Mononuclear cell (primary cell): ENCODE measurements at regions not wholly inside any gene's neighbourhood (a gene's known extent, or its start where the extent isn't known, plus 50 kb on each side); places are given as distances from the start of the nearest gene placed in this dataset.

Experiments
- H3K27me3 ChIP-seq: 2 replicates; pipeline ENCODE4 v1.6.0; 2011; ENCODE audit warnings: low read length, control low read depth; ENCODE audit not compliant: insufficient read depth
- H3K4me1 ChIP-seq: 2 replicates; pipeline ENCODE4 v1.5.1; 2011; ENCODE audit warnings: mild to moderate bottlenecking, low read length, control low read depth; ENCODE audit not compliant: insufficient read depth
- H3K4me3 ChIP-seq: 2 replicates; pipeline ENCODE4 v1.5.1; 2011; ENCODE audit warnings: mild to moderate bottlenecking, low read length, moderate library complexity
- H3K9me3 ChIP-seq: 2 replicates; pipeline ENCODE4 v1.5.1; 2011; ENCODE audit warnings: low read depth, mild to moderate bottlenecking, control low read depth, low read length

DNA sequence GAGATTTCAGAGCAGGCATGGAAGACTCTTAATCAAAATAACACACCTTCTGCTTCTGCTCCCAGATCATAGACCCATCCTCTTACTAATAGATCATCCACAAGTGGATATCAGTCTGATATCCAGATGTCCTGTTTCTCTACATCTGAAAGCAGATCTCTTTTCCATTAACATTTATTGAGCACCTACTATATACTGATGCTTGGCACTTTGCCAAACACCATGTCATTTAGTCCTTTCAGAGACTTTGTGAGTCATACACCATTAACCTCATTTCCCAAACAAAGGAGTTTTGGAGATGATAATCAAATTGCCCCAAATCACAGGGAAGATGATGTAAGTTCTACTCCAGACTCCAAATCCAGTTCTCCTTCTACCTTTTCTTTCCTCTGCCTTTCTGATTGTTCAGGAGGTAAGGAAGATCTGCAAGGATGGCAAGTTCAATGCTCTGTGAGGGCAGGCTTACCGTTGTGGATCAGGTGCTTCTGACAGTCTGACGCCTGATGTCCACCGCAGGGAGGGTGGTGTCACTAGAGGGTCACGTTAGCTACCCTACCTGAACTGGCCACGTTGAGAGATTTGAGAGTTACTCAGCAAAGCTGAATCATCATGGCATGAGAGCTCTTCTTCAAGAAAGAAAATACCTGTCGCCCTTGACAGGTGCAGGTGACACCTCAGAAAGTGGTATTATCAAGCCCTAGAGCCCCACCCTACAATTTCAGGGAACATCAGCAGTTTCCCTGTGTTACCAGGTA, 269.6 kb upstream of the ZMIZ1 start:
- Histone ChIP-seq H3K4me1 (no peaks in the 10 kb centered on the region), H3K9me3 (no peaks in the 10 kb centered on the region), H3K27me3 (no peaks in the 10 kb centered on the region), H3K4me3 (no peak overlapping the region)

DNA sequence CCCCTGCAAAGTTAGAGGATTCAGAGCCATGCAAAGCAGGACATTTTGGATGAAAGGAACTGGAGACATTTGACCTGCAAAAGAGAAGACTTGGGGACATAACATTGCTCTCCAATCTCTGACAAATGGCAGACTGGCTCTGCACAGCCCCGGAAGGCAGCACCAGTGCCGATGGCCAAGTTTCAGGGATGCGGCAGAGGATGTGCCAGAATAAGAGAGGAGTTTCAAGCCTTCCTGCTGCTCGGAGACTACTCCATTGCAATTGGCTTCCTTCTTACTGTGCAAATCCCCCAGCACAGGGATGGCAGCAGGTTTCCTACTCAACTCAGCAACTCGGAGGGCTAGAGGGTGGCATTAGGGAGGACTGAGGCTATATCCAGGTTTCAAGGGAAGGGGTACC, 268.8 kb upstream of the ZMIZ1 start:
- H3K4me1 ChIP-seq: no peaks in the 10 kb centered on the region
- no peaks in the 10 kb centered on the region for H3K9me3 ChIP-seq
- H3K27me3 ChIP-seq: no peaks in the 10 kb centered on the region
- H3K4me3 ChIP-seq: no peak overlapping the region

DNA sequence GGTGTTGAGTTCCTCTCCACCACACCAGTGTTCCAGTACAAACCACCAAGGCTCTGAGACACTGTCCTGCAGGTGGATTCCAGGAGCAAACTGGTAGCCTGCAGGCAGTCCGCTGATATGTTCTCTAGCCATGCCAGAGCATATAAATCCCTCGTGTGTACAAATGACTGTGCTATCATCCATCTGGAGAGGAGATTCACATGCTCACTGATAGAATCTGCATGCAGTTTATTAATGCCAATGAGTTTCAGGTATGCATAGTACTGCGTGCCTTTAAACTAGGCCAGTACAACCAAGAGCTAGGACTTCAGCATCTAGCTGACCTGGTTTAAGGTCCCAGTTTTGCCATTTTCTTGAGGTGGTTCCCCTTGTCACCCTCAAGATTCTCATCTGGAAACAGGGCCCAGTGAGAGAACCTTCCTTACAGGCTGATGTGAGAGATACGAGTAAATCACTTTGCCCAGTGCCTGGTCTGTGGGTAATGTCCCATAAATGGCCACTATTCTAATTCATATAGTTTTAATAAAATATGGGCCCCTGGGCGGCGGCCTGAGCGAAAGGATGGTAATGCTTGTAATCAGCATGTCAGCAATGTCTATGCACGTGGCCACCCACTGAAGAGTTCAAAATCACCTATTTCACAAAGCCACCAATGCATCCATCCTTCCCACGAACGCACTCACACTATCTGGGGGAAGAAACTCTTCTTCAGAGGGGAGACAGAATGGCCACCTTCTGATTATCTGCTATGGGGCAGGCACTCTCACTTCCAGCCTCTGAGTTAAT, 268.0 kb upstream of the ZMIZ1 start:
- no peaks in the 10 kb centered on the region for H3K9me3 ChIP-seq
- H3K4me1 ChIP-seq: no peaks in the 10 kb centered on the region
- H3K27me3 ChIP-seq: no peaks in the 10 kb centered on the region
- no peak overlapping the region for H3K4me3 ChIP-seq

DNA sequence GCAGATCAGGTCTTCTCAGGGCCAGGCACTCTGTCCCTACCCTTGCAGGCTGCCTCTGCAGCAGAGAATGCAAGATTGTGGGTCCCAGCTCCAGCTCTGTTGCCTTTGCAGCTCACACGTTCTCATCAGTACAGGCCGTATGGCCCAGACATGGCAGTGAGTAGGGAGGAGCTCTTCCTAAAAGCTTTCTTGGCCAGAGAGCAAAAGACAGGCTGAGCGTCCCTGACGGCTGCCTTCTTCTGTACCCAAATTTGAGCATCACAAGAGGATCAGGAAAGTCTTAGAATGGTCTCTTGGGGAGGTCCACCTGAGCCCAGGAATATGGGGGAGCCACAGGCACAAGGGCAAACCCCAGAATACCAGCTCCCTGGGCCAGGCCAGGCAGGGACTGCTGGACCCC, 266.3 kb upstream of the ZMIZ1 start:
- Histone ChIP-seq H3K4me1 (no peaks in the 10 kb centered on the region), H3K4me3 (no peak overlapping the region), H3K9me3 (no peaks in the 10 kb centered on the region), H3K27me3 (no peaks in the 10 kb centered on the region)

DNA sequence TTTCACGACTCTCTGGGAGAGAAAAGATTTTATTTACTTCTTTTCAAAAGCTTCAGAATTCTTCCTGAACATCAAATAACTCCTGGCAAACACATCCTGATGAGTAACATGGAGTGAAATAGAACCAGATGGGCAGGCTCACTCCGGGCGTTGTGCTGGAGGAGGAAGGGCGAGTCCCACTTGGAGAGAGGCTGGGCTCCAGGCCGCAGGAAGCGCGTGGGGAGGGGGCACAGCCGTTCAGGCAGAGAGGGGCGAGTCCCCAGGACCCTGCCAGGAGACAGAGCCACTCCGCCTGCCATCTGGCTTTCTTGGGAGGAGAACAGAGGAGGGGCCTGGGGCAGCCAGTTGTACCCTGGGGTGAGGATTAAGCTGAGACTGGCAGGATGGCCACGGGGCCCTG, 265.9 kb upstream of the ZMIZ1 start:
- H3K27me3 ChIP-seq: no peaks in the 10 kb centered on the region
- H3K9me3 ChIP-seq: no peaks in the 10 kb centered on the region
- H3K4me3 ChIP-seq: no peak overlapping the region
- H3K4me1 ChIP-seq: no peaks in the 10 kb centered on the region

DNA sequence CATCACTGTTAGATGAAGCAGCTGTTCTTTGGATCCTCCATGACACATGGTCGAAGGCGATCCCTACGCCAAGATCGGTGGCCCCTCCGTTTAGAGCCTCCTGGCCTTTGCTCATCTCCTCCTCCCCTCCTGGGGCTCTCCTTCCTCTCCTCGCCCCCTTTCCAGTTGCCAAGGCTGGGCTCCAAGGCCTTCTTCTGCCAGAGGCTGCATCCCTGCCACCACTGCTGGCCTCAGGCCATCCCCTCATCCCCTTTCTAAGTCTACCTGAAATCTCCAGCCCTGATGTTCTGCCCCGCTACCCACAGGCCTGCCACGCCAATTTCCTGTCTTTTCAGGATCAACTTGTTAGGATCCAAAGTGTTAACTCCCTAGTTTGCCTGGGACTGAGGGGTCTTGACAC, 265.1 kb upstream of the ZMIZ1 start:
- Histone ChIP-seq H3K9me3 (no peaks in the 10 kb centered on the region), H3K27me3 (no peaks in the 10 kb centered on the region), H3K4me3 (no peak overlapping the region), H3K4me1 (no peaks in the 10 kb centered on the region)

DNA sequence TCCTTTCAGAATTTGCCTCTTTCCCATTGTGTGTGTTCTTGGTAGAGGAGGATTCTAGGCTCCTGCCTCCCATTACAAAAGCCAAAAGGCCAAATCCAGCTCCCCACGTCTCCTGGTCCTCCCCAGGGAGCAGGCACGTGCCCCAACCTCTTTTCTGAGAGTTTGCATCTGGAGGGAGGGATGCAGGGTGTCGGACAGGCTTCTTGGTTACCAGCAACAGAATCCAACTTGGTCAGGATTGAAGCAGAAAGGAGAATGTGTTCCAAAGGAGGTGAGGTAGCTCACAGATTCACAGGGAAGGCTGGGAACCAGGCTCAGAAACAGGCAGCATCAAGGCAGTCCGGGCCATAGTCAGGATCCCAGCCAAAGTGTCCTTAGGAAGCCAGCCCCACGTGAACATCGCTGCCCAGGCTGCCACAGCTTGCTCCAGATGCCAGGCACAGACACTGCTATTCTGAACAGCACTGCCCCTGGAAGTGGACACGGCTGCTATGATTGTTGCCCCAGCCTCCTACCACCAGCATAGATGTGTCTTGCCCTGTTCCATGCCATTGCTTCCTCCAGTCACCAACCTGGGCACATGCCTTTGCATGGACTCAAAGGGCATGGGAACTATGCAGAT, 264.2 kb upstream of the ZMIZ1 start:
- Histone ChIP-seq H3K9me3 (no peaks in the 10 kb centered on the region), H3K4me3 (no peak overlapping the region), H3K27me3 (no peaks in the 10 kb centered on the region), H3K4me1 (no peaks in the 10 kb centered on the region)

DNA sequence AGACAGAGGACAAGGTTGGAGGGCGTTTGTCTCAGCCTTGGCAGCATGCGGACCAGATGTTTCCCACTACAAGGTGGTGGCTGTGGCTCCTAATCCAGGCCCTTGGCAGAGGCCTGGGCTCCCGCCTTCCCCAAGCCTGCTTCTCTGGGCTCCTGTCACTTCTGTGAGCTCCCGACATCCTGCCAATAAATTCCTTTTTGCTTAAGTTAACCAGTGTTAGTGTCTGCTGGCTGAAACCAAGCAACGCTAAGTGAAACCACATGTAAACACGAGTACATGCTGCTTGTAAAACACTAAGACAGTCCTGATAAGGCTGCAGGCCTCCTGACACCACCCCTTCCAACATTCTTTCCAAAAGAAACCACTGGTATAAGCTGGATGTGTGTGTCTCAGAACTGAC, 263.6 kb upstream of the ZMIZ1 start:
- Histone ChIP-seq H3K9me3 (no peaks in the 10 kb centered on the region), H3K4me1 (no peaks in the 10 kb centered on the region), H3K4me3 (no peak overlapping the region), H3K27me3 (no peaks in the 10 kb centered on the region)

DNA sequence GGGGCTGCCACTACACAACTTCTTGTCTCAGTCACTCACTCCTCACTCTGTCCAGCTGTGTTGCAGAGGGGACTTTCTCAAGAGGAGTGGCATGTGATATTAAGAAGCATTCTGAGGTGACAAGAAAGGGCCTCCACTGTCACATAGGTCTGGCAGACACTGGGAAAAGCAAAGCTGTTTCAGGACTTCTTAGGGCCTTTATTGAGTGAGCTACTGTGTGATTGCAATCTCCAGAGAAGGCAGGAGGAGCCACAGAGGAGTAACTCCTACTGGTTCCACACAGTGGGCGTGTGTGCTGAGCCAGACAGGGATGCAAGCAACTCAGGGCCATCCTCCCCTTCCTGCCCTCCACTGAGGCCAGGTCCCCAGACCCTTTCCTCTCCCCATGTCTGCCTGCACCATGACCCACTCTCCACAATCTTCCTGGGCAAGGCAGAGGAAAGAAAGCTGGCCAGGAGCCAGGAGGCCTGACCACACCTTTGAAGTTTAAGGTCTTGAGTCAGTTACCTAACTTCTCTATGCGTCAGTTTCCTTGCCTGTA, 262.0 kb upstream of the ZMIZ1 start:
- no peak overlapping the region for H3K4me3 ChIP-seq
- no peaks in the 10 kb centered on the region for H3K9me3 ChIP-seq
- no peaks in the 10 kb centered on the region for H3K4me1 ChIP-seq
- no peaks in the 10 kb centered on the region for H3K27me3 ChIP-seq

DNA sequence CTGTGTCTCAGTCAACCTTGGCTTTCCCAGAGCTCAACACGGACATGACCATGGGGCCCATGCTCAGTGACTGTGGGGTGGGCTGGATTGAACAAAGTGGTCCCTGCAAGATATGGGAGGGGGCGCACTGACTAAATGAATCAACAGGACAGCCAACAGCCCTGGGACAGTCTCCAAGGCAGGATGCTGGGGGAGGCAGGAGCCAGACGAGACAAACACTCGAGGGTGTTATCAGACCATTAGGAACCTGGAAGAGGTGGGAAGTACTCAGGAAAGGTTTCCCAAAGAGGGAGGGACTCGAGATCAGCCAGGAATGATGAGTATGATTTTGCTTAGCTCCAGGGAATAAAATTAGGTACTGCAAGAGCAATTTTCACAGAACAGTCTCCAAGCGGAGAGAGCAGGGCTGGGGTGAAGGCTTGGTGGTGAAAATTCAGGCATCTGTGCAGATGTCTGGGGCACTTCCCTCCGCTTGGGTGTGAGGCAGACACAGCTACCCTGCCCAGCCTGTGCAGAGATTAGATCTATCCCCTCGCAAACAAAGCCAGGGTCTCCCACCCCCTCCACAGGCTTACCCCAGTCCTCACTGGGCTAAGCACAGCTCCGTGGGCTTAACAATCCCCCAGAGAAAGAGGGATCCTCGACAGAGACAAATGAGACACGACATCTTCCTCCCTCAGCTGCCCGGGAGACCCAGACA, 261.1 kb upstream of the ZMIZ1 start:
- no peak overlapping the region for H3K4me3 ChIP-seq
- no peaks in the 10 kb centered on the region for H3K4me1 ChIP-seq
- H3K9me3 ChIP-seq: no peaks in the 10 kb centered on the region
- no peaks in the 10 kb centered on the region for H3K27me3 ChIP-seq

DNA sequence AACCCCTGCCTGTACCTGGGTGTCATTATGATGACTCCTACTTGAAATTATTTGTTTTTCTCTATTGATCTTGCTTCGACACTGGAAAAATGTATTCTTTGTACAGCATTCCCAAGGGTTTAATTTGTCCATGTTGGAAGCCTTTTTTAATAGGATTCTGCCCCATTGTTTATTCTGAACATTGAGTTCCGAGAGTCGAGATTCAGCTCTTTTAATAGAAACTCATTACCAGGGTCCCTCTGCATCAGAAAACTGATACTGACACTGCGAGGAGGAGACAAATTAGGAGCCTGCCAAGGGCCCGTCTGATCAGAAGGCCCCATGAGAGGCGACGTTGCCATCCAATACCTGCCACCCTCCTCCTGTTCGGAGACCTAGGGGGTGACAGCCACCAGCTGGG, 260.5 kb upstream of the ZMIZ1 start:
- Histone ChIP-seq H3K4me3 (no peak overlapping the region), H3K9me3 (no peaks in the 10 kb centered on the region), H3K27me3 (no peaks in the 10 kb centered on the region), H3K4me1 (no peaks in the 10 kb centered on the region)

DNA sequence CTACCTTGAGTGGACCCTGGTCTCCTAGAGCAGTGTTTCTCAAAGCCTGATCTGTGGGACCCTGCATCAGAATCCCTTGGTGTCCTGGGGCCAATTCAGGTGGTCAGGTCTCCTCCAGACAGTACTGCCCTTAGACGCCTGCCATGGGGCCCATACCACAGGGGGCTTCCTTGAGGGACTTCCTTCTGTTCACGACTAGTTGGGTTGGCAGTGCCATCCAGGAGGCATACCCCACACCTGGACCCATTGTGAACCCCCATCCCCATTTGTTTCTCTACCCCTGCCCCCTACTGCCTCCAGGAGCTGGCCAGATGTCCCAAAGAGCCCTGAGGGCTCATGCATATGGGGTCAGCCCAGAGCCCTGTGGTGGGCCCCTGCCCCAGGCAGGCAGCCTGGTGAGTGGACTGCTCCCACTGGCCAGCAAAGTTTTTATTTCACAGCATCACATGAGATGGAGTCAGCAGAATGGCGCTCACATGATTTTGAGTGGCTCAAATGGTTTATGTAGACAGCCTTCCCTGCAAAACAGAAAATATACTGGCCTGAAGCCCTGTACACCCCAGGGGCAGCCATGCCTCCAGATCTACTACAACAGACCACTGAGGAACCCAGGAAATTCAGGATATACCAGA, 259.9 kb upstream of the ZMIZ1 start:
- Histone ChIP-seq H3K4me1 (no peaks in the 10 kb centered on the region), H3K9me3 (no peaks in the 10 kb centered on the region), H3K27me3 (no peaks in the 10 kb centered on the region), H3K4me3 (no peak overlapping the region)

DNA sequence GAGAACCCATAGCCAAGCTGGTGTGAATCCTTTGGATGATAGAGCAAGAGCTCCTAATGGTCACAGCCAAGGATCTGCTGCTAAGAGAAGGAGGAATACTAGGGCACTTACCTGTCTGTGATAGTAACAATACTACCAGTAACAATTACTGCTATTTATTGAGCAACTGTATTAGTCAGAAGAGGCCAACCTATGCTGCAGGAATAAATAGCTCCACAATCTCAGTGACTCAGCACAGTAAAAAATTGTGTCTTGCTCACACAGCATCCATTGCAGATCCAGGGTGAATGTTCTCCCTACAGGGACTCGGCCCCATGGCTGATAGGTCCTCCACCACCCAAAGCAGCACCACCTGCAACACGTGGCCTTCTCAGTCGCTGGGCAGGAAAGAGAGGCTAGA, 257.6 kb upstream of the ZMIZ1 start:
- Histone ChIP-seq H3K9me3 (no peaks in the 10 kb centered on the region), H3K4me3 (no peak overlapping the region), H3K4me1 (no peaks in the 10 kb centered on the region)

DNA sequence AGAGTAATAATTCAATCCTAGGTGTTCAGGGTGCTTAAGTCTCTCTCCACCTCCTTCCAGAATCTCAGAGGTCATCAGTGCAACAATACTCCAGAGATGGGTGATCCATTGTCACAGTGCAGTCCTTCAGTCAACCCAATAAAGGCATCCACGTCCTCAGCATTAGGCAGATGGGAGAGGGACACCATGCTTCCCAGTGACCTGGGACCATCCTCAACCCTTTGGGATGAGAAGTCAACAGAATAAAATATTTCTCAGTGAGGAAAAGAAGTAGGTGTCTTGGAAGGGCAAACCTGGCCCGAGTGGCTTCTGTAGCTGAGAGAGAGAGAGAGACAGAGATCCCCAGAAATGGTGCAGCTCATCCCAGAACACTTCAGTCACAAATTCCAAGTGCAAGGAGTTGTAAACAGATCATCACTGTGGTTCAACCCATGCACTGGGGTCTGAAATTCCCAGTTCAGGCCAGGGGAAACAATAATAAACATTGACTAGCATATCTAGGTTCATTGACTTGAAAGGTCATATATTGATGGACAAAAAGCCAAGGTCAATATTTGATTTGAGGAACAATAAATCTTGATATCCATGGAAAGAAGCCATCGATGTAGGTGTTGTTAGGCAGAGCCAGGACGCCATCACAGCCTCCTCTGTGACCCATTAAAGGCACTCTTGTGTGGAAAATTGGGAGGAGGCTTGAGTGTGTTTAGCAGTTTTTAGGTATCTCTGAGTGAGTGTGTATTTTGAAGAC, 256.0 kb upstream of the ZMIZ1 start:
- peaks cover 8% of the 10 kb centered on the region for H3K4me1 ChIP-seq
- H3K9me3 ChIP-seq: no peaks in the 10 kb centered on the region
- H3K4me3 ChIP-seq: no peak overlapping the region
- H3K27me3 ChIP-seq: no peaks in the 10 kb centered on the region

More for the DNA sequence above, 257.6 kb upstream of the ZMIZ1 start:
- H3K27me3 ChIP-seq: no peaks in the 10 kb centered on the region
